Hindlimb muscle (tissue), 1 donor: ENCODE measurements at regions not wholly inside any gene's neighbourhood (a gene's known extent, or its start where the extent isn't known, plus 50 kb on each side); places are given as distances from the start of the nearest gene placed in this dataset.
A peak's percentile ranks its signal among the peaks of the same experiment; 100 is the strongest.

Source experiments
- DNase-seq: peaks from one replicate; pipeline ENCODE4 v3.0.0-alpha.2; 2013

DNA sequence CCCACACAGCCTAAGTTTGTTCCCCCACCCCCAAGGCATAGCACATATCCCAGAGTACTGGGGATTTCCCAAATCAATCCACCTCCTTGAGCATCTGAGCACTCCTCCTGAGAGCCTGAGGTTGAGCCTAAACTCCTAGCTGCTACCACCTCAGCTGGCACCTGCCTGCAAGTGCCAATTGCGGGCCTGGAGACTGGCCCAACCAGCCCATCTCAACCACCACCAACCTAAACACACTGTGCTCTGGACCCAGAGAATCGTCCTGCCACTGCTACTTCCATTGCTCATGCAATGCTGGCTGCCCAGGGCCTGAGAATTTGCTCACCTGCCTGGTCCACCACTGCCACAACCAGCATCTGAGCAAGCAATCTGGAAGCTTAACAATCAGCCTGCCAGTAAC, 177.1 kb downstream of the FGF13 start:
- DNase-seq: no peak

DNA sequence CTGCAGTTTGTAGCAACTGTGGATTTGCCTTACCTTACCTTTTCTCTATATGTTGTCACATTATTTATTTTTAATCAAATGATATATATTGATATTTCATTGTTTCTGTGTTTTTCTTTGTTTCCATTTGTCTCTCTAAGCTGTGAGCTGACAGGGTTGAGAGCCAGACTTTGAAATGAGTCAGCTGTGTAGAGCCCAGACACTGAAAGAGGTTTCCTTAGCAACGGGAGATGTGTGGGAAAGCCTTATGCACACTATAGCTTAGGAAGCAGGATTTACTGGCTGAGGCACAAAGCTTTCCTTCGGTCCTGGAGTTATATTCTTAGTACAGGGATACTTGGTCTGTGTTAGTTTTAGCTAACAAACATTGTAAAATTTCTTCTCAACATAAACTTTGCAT, 192.2 kb downstream of the FGF13 start:
- DNase-seq: peak; percentile 64

DNA sequence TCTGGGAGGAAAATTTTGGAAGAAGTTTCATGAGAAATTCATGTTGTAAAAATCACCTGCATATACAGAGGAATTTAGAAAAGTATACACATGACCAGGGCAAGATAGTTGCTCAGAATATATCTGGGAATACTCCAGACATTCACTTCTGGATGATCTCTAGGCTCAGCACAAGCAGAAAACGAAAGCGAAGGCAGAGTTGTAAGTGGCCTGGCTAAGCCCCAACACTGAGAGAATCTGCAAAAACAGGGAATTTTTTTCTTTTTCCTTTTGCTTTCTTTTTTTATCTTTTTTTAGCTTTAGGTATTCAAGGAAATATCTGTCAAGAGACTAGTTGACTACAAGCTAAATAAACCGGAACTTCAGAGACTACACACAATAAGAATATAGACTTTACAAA, 207.2 kb downstream of the FGF13 start:
- peak; percentile 49 for DNase-seq

DNA sequence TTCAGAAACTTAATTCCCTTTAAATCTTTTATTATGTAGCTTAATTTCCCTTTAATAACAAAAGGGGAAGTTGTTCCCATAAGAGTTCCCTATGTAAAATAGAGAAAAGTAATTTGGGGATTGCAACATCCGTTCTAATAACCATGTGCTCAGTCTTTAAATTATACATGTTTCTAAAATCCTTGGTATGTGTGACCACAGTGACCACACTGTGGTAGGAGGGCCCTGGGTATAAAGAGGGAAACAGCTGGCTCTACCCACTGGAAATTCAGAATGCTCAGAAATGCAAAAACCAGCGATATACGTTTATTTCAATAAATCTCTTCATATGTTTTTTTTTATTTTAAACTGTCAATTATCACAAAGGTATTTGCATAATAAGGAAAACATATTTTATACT, 219.1 kb downstream of the FGF13 start:
- DNase-seq: no peak

DNA sequence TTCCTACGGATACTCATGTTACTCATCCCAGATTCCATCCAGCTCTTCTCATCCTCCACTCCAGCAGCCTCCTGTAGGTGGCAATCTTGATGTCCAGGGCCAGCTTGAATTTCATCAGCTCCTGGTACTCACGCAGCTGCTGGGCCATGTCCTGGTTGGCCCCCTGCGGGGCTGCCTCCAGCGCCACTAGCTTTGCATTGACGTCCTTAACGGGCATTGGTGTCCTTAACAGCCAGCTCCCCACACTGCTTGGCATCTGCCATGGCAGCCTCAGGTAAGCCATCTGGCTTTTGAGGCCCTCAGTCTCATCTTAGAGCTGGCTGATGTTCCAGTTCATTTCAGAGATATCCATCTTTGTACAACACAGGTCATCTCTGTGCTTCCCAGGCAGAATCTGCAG, 223.7 kb downstream of the FGF13 start:
- DNase-seq: no peak

DNA sequence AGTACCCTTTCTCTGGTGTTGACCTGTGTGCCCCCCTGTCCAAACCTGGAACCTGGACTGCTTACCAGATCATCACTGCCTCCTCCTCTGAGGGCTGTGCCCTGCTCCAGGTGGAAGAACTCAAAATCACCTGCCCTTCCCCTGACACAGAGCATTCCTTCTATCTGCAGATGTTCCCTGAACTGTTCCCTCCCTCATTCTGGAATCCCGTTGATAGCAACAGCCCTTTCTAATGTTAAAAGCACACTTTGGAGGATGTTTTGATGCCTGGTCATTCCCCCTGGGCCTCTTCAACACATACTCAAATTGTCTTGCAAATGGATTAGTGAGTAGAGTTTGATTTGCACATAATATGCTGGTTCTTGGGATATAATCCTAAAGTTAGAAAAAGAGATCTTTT, 225.8 kb downstream of the FGF13 start:
- DNase-seq: no peak

DNA sequence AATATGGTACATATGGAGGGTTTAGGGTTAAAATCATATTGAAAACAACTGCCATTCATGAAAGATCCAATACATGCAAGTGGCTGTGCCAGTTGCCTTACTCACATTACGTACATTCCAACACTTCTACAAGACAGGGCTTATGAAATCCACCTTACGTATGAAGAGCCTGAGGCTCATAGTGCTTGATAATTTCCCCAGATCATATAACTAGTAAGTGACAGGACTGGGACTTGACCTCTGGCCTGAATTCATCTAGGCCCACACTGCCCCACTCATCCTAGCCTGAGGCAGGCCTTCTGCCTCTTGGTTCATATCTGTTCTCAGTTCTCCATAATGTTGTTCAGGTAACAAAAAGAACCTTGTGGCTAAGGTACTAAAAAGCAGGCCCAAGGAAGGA, 226.3 kb downstream of the FGF13 start:
- no peak for DNase-seq

DNA sequence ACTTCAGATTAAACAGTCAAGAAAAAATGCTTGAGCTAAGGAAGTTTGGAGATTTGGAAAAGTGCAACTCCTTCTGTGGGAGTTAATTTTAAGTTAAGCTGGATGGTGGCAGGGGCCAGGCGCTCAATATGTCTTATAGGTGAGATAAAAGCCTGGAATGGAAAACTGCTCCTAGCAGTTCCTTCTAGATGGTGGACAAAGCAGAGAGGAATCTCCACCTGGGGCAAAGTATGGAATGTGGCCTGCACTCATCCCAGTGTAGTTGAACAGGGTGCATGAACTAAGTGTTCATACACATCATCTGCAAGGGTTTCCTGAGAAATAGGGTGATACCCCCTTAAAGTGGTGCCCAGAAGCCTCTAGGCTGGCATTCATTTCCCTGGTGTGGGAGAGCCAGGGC, 227.1 kb downstream of the FGF13 start:
- DNase-seq: no peak

DNA sequence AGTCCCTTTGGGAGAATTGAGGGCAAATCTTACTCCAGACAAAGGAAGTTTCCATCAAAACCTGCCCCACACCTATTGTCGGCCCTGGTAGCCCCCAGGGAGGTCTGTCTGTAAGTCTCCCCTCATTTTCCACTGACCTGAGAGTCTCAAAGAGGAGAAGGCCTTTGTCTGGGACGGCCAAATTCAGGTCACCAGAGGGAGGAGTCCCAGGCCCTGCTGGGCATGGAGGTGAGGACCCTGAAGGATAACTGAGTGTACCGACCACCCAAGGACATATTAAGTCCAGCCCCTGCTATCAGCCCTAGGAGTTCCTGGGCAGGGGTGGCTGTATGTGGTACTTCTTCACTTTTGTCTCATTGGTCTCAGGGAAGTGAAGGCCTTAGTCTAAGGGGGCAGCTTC, 229.9 kb downstream of the FGF13 start:
- no peak for DNase-seq

DNA sequence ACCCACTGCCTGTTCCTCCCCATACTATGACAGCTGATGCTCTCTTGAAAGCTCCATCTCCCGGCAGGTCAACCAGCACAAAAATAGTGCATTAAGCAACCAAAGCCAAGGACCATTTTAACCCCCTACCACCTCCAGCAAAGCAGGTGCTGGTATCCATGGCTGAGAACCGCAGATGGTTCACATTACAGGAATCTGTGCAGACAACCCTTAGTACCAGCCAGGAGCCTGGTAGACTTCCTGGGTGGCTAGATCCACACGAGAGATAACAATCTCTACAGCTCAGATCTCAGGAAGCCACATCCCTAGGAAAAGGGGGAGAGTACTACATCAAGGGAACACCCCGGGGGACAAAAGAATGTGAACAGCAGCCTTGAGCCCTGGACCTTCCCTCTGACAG, 248.0 kb downstream of the FGF13 start:
- no peak for DNase-seq
